HG02678 (cell line): ENCODE measurements at regions not wholly inside any gene's neighbourhood (a gene's known extent, or its start where the extent isn't known, plus 50 kb on each side); places are given as distances from the start of the nearest gene placed in this dataset.
"Not testable (repeated sequence)": the region's sequence is repeated elsewhere in the genome, so short reads cannot be mapped to it uniquely, and the experiment has no call there.

Experiments
- ATAC-seq: cut with Tn5 transposase; IDR thresholded peaks from one replicate; pipeline ENCODE4 v1.9.1; 2021; ENCODE audit warnings: mild to moderate bottlenecking, moderate library complexity; ENCODE audit not compliant: unreplicated experiment

- ATAC-seq: not testable (repeated sequence)
These were observed 154.9 kb upstream of the IQSEC1 start for GRCh38 chr3:13228169-13228568.

DNA sequence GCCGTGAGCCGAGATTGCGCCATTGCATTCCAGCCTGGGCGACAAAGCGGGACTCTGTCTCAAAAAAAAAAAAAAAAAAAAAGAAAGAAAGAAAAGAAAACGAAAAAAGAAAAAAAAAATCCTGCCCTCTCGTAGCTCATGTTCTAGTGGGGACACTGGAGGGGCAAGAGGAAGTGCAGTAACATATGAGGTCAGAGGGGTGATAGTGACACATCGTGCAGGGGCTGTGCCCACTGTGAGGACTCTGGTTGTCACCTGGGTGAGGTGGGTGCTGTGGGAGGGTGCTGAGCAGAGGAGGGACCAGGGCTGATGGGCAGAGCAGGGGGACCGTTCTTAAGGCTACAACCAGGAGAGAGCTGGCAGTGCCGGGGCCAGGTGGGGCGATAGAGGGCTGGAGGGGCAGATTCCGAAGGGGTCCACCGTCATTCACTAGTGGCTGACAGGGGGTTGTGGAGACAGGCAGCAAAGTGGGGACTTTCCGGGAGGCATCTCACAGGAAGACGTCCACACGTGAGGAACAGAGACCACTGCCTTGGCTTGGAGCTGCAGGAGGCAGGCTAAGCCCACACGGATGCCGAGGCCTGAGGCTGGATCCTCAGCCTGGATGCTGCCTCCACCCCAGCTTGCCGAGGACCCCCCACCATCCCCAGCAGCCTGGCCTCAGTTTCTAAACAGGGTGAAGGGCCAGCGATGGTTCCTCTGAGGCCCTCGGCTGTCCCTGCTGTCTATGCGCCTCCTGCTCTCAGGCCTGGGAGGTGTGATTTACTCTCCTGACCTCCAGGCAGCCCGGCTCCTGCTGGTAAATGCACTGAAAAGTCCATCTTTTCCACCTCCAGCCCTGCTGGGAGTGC lies 154.3 kb upstream of the IQSEC1 start:
- ATAC-seq: no peak

GRCh38 chr3:13224967-13225366 lies 151.7 kb upstream of the IQSEC1 start:
- no peak for ATAC-seq

DNA sequence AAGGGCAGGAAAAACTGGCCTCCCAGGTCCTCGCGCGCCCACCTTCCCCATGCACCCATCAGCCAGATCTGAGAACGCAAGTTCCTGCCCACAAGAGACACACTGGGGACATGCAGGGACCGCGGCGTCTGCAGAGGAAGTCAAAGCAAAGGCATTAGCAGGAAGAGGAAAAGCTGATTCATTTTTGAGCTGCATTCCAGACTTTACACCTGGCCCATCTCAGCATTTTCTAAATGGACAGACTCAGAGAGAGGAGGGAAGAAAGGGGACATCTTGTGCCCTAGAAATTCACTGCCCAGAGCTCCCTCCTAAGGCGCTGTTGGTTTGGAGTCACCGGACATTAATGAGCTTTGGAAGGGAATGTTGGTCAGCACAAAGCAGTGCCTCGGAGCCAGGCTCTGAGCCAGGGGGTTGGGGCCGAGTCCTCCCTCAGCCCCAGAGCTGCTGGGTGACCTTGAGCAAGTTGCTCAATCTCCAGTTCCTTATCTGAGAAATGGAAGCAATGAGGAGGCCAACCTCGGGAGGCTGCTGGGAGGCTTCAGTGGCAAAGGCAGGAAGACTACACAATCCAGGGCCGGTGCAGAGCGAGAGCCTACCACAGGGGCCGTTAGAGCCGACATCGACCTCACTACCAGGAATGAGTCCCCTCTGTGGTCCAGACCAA lies 150.5 kb upstream of the IQSEC1 start:
- ATAC-seq: no peak

DNA sequence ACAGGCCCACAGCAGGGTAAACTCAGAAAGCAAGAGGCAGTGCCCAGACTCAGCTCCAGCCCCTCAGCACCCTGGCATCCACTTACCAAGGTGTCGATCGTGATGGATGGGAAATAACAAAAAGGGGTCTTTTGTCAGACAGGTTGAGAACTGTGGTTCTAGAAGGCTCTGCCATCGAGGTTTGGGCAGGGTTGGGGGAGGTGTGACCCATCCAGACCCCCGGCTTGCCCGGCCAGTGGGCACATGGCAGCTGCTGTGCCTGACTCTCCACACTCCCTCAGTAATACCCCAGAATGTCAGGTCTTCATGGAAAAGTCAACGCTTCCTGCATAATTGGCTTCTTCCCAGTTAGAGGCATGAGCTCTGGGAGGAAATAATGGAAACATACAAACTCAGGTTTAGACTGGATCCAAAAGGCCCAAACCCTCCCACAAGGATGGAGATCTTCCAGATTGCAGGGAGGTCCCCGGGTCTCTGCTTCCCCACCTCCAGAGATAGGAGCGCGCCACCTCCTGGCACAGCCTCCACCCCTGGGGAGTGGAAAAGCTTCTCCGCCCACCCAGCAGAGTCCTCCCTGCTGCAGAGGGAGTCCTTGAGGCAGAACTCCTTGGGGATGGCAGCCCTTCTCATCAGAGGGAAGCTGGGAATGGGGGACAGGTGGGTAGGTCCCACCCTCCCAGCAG lies 149.8 kb upstream of the IQSEC1 start:
- no peak for ATAC-seq

GRCh38 chr3:13222131-13222530 lies 148.9 kb upstream of the IQSEC1 start:
- no peak for ATAC-seq

DNA sequence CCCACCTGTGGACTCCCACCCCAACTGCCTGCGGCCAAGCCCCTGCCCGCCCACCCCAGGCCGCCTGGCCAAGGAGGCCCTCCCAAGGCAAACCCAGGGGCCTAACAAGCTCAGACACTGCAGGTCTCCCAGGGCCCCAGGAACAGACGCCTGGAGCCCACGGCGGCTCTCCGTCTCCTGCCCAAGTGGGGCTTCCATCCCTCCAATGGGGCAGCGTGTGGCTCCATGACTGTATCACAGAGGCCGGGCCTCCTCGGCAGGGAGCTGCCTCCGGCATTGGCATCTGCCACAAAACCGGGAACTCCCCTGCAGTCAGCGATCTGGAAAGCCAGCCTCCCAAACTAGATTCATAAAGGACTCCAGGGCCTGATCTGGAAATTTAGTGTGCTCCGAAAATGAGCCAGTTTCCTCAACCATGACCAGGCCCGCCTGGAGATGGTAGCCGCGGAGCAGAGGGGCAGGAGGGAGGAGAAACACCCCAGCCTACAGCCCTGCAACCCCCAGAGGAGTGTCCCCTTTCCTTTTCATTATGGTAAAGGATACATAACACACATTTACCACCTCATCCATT lies 148.3 kb upstream of the IQSEC1 start:
- no peak for ATAC-seq

GRCh38 chr3:13220991-13221390 lies 147.8 kb upstream of the IQSEC1 start:
- no peak for ATAC-seq

GRCh38 chr3:13219902-13220296 lies 146.7 kb upstream of the IQSEC1 start:
- ATAC-seq: no peak

GRCh38 chr3:13219077-13219901 lies 146.1 kb upstream of the IQSEC1 start:
- ATAC-seq: no peak

DNA sequence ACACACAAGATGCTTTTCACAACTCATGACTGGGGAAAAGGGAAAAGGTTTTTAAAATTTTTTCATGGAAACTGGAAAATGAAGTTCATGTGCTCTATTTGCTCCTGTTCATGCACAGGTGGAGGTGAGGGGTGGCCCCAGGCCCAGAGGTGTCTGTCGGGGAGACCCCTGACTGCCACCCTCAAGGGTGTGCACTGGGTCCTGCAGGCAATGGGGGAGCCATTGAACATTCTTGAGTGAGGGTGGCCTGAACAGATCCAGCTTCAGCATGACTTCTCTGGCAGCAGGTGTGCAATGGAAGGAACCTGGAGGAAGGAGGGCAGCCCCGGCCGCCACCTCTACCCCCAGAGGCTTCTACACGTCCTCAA lies 145.3 kb upstream of the IQSEC1 start:
- no peak for ATAC-seq

DNA sequence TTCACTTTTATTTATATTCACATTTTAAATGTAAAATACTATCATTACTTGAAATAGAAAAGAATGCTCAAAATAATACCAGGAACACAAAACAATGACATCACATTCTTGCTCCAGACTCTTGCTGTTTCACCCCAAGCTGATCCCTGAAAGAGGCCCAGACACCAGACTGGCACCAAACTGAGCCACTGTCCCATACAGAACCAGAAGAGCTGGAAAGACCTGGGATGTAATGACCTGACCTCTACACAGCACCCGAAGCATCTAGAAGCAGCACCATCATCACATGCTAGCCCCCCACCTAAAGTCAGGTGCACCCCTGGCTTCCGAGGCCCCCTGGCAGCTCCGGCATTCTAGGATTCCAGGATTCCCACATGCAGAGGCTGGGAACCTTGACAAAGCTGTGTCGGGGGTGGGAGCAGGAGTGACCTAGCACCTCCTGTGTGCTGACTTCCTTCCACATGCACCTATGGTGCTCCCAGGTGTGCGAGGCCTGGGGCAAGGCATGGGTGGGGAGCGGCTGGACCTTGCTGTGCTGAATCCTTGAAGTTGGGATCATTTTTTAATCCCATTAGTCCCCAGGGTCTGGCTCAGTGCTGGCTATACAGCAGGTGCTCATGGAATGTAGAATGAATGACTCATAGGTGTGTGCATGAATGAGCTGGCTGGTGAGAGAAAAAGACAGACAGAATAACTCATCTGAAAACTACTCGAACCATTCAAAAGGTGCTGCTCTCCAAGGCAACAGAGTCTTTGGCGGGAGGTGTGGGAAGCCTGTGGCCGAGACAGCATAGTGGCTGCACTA lies 144.7 kb upstream of the IQSEC1 start:
- ATAC-seq: no peak

GRCh38 chr3:13217253-13217652 lies 144.0 kb upstream of the IQSEC1 start:
- ATAC-seq: no peak

DNA sequence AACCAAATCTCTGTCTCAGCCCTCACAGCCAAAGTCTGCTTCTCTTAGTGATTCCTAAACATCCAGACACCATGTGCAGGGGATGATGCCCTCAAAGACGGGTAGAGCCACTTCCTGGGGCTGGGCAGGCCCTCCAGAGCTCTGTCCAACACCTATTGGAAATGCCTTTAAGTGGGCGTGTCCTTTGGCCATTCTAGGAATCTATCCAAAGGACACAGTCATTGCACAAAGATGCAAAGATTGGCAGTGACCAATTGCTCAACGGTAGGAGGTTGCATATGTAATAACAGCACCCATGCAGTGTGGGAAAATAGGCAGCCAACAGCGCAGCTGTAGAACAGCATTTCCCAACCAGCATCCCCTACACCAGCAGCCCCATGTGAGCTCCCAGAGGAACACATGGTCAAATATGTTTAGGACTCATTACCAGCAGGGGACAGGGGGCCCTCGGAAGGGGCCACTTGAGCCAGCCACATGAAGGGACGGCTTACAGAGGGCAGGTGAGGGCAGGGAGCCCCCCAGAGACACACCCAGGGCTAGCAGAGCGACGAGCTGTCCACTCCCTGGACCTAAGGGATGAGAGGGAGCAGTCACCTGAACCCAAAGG lies 142.8 kb upstream of the IQSEC1 start:
- ATAC-seq: no peak

- ATAC-seq: no peak
These were observed 141.7 kb upstream of the IQSEC1 start for GRCh38 chr3:13214847-13215472.

DNA sequence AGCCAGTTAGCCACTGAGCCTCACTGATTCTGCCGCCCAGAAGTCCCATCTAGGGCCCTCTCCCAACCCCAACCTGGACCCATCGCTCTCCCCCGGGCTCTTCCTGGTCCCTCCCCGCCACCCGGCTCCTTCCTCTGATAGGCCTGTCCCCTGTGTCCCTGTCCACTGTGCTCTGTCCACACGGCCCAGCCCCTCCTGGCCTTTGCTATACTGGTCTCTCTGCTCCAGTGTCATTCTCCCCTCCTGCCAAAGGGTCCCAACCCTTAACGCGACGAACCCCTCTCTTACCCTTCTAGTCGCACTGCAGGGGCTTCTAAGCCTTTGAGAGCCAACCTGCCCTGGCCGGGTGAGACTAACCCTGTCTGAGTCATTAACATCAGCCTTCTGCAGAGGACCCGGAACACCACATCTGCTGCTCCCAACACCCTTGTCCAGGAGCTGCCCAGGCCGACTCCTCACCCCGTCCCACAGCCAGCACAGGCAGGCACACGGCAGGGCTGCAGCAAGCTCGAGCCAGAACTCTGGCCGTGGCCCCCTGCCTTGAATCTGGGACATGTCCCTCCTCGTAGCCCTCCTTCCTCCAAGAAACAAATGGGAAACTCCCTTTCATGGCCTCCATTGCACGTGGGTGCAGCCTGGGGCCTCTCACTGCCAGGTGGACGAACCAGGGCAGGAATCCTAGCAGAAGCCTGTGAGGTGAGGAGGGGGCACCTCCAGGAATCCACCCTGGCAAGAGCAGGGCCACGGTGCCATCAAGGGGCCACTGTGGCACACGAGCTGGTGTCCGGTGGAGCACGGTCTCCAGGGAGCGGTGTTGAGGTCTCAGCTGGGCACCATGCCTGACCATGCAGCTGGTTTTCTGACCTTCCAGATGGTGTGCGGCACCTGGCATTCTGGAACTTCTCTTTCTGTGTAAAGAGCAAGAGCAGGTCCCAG lies 140.9 kb upstream of the IQSEC1 start:
- ATAC-seq: no peak

GRCh38 chr3:13213490-13213889 lies 140.3 kb upstream of the IQSEC1 start:
- ATAC-seq: no peak
